ENCODE measurements at regions not wholly inside any gene's neighbourhood (a gene's known extent, or its start where the extent isn't known, plus 50 kb on each side); places are given as distances from the start of the nearest gene placed in this dataset.
"Not testable (repeated sequence)": the region's sequence is repeated elsewhere in the genome, so short reads cannot be mapped to it uniquely, and the experiment has no call there.

GRCh38 chr13:81927347-81927746, 1586.4 kb upstream of the SPRY2 start:
- peak; percentile 37 for DNase-seq

GRCh38 chr13:81917810-81918209, 1576.9 kb upstream of the SPRY2 start:
- no peak for DNase-seq

GRCh38 chr13:81916461-81916860, 1575.5 kb upstream of the SPRY2 start:
- no peak for DNase-seq

- DNase-seq, result no peak
These were observed 1567.0 kb upstream of the SPRY2 start for GRCh38 chr13:81907787-81908372.

- no peak for DNase-seq
These were observed 1547.9 kb upstream of the SPRY2 start for GRCh38 chr13:81888855-81889254.

- no peak for DNase-seq
These were observed 1534.0 kb upstream of the SPRY2 start for GRCh38 chr13:81874681-81875661.

- no peak for DNase-seq
These were observed 1533.3 kb upstream of the SPRY2 start for GRCh38 chr13:81874253-81874652.

- DNase-seq, result peak; percentile 70
These were observed 1531.7 kb upstream of the SPRY2 start for GRCh38 chr13:81872581-81872980.

- not testable (repeated sequence) for DNase-seq
These were observed 1530.9 kb upstream of the SPRY2 start for GRCh38 chr13:81871751-81872325.

- DNase-seq, result no peak
These were observed 1507.4 kb upstream of the SPRY2 start for GRCh38 chr13:81848291-81848690.

GRCh38 chr13:81846771-81847170, 1505.8 kb upstream of the SPRY2 start:
- no peak for DNase-seq

- DNase-seq, result no peak
These were observed 1480.3 kb upstream of the SPRY2 start for GRCh38 chr13:81821259-81821658.

GRCh38 chr13:81800433-81800832, 1459.5 kb upstream of the SPRY2 start:
- DNase-seq, result no peak

GRCh38 chr13:81795710-81796109, 1454.8 kb upstream of the SPRY2 start:
- no peak for DNase-seq

- no peak for DNase-seq
These were observed 1450.7 kb upstream of the SPRY2 start for GRCh38 chr13:81791641-81792040.

- no peak for DNase-seq
These were observed 1440.5 kb upstream of the SPRY2 start for GRCh38 chr13:81781471-81781870.

- DNase-seq, result no peak
These were observed 1439.0 kb upstream of the SPRY2 start for GRCh38 chr13:81779876-81780275.

GRCh38 chr13:81778350-81778749, 1437.4 kb upstream of the SPRY2 start:
- DNase-seq, result no peak

GRCh38 chr13:81773263-81773662, 1432.3 kb upstream of the SPRY2 start:
- DNase-seq, result no peak

GRCh38 chr13:81771951-81772350, 1431.0 kb upstream of the SPRY2 start:
- DNase-seq, result no peak

- DNase-seq, result no peak
These were observed 1430.1 kb upstream of the SPRY2 start for GRCh38 chr13:81770868-81771505.

GRCh38 chr13:81762449-81762848, 1421.5 kb upstream of the SPRY2 start:
- DNase-seq, result no peak

GRCh38 chr13:81760316-81760715, 1419.4 kb upstream of the SPRY2 start:
- DNase-seq, result no peak

All from OCI-M1 (cell line).